Stimulated activated memory B cell treated with anti-CD40 and anti-IgM and Interleukin-4, amounts not matched to agents 10 μg/mL and 1 μg/mL and 100 μg/mL, for 72 hours (primary cell): ENCODE measurements at regions not wholly inside any gene's neighbourhood (a gene's known extent, or its start where the extent isn't known, plus 50 kb on each side); places are given as distances from the start of the nearest gene placed in this dataset.

Source experiments
- ATAC-seq: fragments of 150-1000 bp; cut with Tn5 transposase; 2 replicates; pipeline ENCODE4 v1.10.0; 2021
- H3K27ac Mint-ChIP-seq: one replicate; pipeline ENCODE4 v1.8.0; 2022; ENCODE audit warnings: mild to moderate bottlenecking, mixed read lengths
- H3K27me3 Mint-ChIP-seq: one replicate; pipeline ENCODE4 v1.8.0; 2022; ENCODE audit warnings: mixed read lengths
- H3K36me3 Mint-ChIP-seq: one replicate; pipeline ENCODE4 v1.8.0; 2022; ENCODE audit warnings: mixed read lengths
- H3K4me1 Mint-ChIP-seq: one replicate; pipeline ENCODE4 v1.8.0; 2022; ENCODE audit warnings: mixed read lengths
- H3K4me3 Mint-ChIP-seq: one replicate; pipeline ENCODE4 v1.8.0; 2022; ENCODE audit warnings: mild to moderate bottlenecking, moderate library complexity, mixed read lengths
- H3K9me3 Mint-ChIP-seq: one replicate; pipeline ENCODE4 v1.8.0; 2022; ENCODE audit warnings: mixed read lengths

DNA sequence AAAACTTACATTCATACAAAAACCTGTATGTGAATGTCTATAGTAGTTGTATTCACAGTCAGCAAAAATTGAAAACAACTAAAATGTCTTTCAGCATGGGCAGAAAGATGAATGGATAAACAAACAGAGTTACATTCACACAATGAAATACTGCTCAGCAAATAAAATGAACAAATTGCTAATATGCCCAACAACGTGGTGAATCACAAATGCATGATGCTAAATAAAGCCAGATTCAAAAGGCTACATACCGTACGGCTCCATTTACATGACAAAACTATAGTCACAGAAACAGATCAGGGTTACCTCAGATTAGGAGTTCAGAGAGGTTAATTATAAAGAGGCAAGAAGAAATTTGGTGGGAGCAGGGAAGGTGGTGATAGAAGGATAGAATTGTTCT lies 100.7 kb upstream of the KCTD3 start:
- Mint-ChIP-seq H3K9me3 (no peaks in the 10 kb centered on the region), H3K27me3 (no peaks in the 10 kb centered on the region), H3K36me3 (no peaks in the 10 kb centered on the region), H3K27ac (no peak overlapping the region), H3K4me1 (no peaks in the 10 kb centered on the region), H3K4me3 (no peak overlapping the region)
- no peak for ATAC-seq

DNA sequence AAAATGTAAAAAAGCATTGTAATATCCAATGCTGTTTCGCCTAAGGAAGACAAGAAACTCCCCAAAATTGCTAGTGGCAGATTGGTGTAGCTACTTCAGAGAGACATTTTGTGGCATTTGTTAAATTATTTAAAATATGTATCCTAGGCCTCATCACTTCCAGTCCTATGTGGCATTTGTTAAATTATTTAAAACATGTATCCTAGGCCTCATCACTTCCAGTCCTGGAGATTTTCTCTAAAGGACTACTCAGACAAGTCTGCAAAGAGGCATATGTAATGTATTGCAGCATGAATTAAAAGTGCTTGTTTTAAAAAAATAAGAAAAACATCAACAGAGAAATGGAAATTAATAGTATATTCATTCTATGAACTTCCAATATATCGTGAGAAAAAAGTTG lies 95.6 kb upstream of the KCTD3 start:
- no peaks in the 10 kb centered on the region for H3K4me1 Mint-ChIP-seq
- H3K4me3 Mint-ChIP-seq = no peak overlapping the region
- no peaks in the 10 kb centered on the region for H3K27me3 Mint-ChIP-seq
- H3K9me3 Mint-ChIP-seq = peaks cover 6% of the 10 kb centered on the region
- ATAC-seq = no peak
- H3K27ac Mint-ChIP-seq = no peak overlapping the region
- no peaks in the 10 kb centered on the region for H3K36me3 Mint-ChIP-seq

DNA sequence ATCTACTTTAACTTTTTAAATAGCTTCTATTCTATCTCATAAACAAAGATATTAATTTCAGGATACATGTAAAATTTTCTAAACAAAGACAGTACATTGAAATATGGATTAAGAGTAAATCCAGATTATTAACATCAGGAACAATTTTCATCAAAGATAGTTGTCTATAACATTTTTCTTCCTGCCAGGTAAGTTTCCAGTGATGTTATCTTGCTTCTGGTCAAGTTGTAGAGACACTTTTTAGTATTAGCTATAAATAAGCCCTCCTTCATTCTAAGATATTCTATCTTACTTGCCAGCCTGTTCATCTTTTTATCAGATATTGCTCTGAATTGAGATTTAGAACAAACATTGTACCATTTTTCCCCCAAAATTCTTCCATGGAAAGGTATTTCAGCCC lies 94.4 kb upstream of the KCTD3 start:
- Mint-ChIP-seq H3K9me3 (peaks cover 8% of the 10 kb centered on the region), H3K36me3 (no peaks in the 10 kb centered on the region), H3K4me3 (no peak overlapping the region), H3K27me3 (no peaks in the 10 kb centered on the region), H3K4me1 (no peaks in the 10 kb centered on the region), H3K27ac (no peak overlapping the region)
- no peak for ATAC-seq

DNA sequence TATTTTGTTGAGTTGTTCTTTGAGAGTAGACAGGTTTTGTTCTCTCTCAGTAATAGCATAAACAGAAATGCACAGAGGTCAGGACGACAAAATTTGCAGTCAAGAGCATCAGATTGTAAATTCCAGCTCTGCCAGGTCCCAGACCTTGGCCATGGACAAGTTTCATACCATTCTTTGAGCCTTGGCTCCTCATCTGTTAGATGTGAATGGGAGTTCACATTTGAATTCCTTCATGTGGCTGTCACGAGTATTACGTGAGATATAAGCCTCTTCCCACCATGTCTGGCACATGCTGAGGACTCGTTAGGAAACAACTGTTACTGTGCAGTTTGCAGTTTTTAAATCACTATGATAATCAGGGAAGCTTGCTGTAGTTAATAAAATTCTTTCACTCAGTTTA lies 93.2 kb upstream of the KCTD3 start:
- no peak for ATAC-seq
- peaks cover 14% of the 10 kb centered on the region for H3K9me3 Mint-ChIP-seq
- no peaks in the 10 kb centered on the region for H3K4me1 Mint-ChIP-seq
- H3K27me3 Mint-ChIP-seq = no peaks in the 10 kb centered on the region
- no peak overlapping the region for H3K4me3 Mint-ChIP-seq
- no peak overlapping the region for H3K27ac Mint-ChIP-seq
- no peaks in the 10 kb centered on the region for H3K36me3 Mint-ChIP-seq

DNA sequence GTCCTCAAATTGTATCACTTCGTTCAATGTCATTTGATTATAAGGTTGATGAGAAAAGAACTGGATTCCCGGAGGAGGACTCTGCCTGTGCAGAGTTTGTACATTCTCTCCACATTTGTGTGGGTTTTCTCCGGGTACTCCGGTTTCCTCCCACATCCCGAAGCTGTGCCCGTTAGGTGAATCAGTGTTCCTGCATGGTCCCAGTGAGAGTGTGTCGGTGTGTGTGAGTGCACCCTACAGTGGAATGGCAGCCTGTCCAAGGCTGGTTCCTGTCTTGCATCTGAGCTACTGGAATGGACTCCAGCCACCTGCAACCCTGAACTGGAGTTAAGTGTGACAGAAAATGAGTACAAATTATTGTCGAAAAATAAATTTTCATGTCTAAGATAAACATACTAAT lies 92.2 kb upstream of the KCTD3 start:
- Mint-ChIP-seq H3K4me3 (no peak overlapping the region), H3K36me3 (no peaks in the 10 kb centered on the region), H3K27ac (no peak overlapping the region), H3K9me3 (peaks cover 14% of the 10 kb centered on the region), H3K4me1 (no peaks in the 10 kb centered on the region), H3K27me3 (no peaks in the 10 kb centered on the region)
- no peak for ATAC-seq

DNA sequence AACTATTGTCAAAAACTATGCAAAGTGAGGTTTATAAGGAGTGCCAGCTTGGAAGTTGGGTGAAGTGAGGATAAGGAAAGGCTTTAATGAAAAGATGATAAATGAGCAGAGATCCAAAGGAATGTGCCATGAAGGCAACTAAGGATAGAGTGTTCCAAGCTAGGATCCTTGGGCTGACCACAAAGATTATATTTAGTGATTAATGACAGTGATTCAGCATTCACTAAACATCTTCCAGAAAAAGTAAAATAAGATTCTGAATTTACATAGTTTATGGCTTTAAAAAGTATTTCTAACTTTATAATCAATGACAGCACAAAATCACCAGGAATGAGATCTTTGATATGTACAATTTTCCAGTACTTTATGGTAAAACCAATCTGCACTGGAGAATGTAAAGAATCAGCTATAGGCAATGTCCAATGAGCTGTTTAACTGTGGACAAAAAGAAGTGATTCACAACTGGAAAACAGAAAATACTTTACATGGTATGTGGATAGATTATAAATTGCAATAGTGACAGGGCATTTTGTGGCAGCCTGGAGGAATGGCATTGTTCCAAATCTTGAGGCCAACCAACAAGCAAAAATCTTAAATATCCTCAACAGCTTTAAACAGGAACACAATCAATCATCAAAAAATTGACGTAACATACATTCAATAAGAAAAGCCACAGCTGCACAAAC lies 91.2 kb upstream of the KCTD3 start:
- Mint-ChIP-seq H3K36me3 (no peaks in the 10 kb centered on the region), H3K4me3 (no peak overlapping the region), H3K27ac (no peak overlapping the region), H3K9me3 (peaks cover 14% of the 10 kb centered on the region), H3K4me1 (no peaks in the 10 kb centered on the region), H3K27me3 (no peaks in the 10 kb centered on the region)
- no peak for ATAC-seq

DNA sequence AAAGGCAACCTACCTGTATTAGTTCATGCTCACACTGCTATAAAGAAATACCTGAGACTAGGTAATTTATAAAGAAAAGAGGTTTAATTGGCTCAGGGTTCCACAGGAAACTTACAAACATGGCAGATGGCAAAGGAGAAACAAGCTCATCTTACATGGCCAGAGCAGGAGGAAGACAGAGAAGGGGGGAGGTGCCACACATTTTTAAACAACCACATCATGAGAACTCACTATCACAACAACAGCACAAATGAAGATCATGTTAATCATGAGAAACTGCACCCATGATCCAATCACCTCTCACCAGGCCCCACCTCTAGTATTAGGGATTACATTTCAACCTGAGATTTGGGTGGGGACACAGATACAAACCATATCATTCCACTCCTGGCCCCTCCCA lies 90.6 kb upstream of the KCTD3 start:
- Mint-ChIP-seq H3K27ac (no peak overlapping the region), H3K9me3 (peaks cover 14% of the 10 kb centered on the region), H3K4me3 (no peak overlapping the region), H3K4me1 (no peaks in the 10 kb centered on the region), H3K36me3 (no peaks in the 10 kb centered on the region), H3K27me3 (no peaks in the 10 kb centered on the region)
- ATAC-seq = no peak

DNA sequence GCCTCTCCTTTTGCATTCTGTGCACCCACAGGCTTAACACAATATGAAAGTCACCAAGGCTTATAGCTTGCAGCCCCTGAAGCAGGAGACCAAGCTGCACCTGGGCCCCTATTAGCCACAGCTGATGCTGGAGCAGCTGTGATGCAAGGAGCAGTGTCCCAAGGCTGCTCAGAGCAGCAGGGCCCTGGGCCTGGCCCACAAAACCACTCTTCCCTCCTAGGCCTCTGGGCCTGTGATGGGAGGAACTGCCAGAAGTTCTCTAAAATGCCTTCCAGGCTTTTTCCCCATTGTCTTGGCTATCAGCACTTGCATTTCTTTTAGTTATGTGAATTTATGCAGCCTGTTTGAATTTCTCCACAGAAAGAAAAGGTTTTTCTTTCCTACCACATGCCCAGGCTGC lies 89.5 kb upstream of the KCTD3 start:
- Mint-ChIP-seq H3K4me3 (no peak overlapping the region), H3K9me3 (peaks cover 14% of the 10 kb centered on the region), H3K36me3 (no peaks in the 10 kb centered on the region)

DNA sequence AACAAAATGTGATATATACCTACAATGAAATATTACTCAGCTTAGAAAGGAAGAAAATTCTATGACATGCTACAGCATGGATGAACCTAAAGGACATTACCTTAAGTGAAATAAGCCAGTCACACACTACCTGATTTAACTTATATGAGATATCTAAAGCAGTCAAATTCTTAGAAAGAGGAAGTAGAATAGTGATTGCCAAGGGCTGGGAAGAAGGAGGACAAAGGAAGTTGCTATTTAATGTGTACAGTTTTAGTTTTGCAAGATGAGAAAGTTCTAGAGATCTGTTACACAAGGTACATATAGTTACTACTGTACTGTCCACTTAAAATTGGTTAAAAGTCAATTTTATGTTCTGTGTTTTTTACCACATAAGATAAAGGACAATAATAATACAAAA lies 87.5 kb upstream of the KCTD3 start:
- Mint-ChIP-seq H3K27me3 (no peaks in the 10 kb centered on the region), H3K4me1 (no peaks in the 10 kb centered on the region), H3K27ac (no peak overlapping the region), H3K9me3 (peaks cover 14% of the 10 kb centered on the region), H3K36me3 (no peaks in the 10 kb centered on the region), H3K4me3 (no peak overlapping the region)
- ATAC-seq = no peak

More for the DNA sequence above, 89.5 kb upstream of the KCTD3 start:
- no peaks in the 10 kb centered on the region for H3K4me1 Mint-ChIP-seq
- H3K27me3 Mint-ChIP-seq = no peaks in the 10 kb centered on the region
- ATAC-seq = no peak
- no peak overlapping the region for H3K27ac Mint-ChIP-seq

DNA sequence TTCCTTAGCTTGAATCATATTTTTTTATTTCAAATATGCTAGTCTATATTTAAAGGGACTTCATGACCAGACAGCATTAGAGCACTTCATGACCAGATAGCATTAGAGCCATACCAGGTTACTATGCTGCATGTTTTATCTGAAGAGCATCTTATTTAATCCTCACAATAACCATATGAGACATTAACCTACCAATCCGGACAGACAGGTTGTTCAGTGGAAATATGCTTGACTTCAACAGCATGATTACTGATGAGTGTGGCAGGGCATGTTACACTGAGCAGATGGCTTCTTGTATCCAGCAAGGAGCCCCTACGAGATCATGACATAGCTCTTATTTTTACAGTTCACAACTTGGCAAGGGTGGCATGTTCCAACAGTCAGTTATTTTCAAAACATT lies 85.0 kb upstream of the KCTD3 start:
- no peaks in the 10 kb centered on the region for H3K27me3 Mint-ChIP-seq
- no peaks in the 10 kb centered on the region for H3K4me1 Mint-ChIP-seq
- no peak overlapping the region for H3K4me3 Mint-ChIP-seq
- H3K36me3 Mint-ChIP-seq = no peaks in the 10 kb centered on the region
- H3K27ac Mint-ChIP-seq = no peak overlapping the region
- ATAC-seq = no peak
- peaks cover 6% of the 10 kb centered on the region for H3K9me3 Mint-ChIP-seq

DNA sequence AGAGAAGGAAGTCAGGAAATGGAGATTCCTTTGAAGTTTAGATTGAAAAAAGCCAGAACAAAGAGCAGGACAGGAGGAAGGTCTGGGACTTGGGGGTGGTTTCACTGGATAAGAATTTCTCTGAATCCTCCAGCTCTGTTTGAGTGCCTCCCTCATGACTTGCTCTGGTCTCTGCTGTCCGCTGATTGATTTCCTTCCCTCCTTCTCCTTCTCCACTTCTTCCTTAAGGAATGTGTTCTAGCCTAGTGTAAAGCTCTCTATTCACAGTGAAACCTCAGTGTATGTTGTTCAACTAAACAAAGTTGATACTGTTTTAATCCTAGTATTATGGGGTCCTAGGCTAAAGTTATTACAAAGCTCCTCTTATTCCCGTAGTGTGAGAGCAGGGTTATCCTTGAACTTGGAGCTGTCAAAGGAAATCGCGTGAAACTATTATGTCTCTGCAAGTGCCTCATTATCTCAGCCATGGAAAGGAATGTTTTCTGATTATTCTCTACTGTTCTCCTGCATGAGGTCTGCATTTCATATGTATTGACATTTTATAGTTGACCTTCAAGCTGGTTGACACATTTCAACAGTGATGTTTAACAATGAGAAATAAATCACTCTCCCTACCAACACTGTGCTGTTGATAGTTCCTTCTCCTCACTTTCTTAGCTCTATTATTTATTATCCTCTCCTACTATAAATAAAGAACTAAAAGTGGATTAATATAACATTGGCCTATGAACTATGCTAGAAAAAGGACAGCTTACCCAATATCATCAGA lies 82.7 kb upstream of the KCTD3 start:
- H3K4me3 Mint-ChIP-seq = no peak overlapping the region
- H3K36me3 Mint-ChIP-seq = no peaks in the 10 kb centered on the region
- no peaks in the 10 kb centered on the region for H3K9me3 Mint-ChIP-seq
- H3K27me3 Mint-ChIP-seq = no peaks in the 10 kb centered on the region
- ATAC-seq = no peak
- no peaks in the 10 kb centered on the region for H3K4me1 Mint-ChIP-seq
- no peak overlapping the region for H3K27ac Mint-ChIP-seq

DNA sequence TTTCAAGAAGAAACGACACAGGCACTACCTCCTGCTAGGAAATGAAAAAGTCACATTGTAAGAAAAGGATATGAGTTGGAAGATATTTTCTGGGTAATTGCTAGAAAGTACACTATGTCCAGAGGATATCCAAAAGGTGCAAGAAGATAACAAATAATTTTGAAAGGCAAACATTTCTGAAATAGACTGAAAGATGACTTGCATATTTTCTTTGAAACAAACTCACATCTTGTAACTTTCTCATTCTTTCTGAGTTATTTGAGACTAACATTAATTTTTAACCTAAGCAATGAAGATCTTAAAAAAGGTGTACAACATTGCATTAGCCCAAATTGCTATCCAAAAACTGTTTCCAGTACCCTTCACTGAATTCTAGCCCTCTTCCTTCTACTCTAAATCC lies 79.6 kb upstream of the KCTD3 start:
- H3K4me3 Mint-ChIP-seq = no peak overlapping the region
- ATAC-seq = no peak
- no peak overlapping the region for H3K27ac Mint-ChIP-seq
- H3K27me3 Mint-ChIP-seq = no peaks in the 10 kb centered on the region
- peaks cover 3% of the 10 kb centered on the region for H3K9me3 Mint-ChIP-seq
- no peaks in the 10 kb centered on the region for H3K36me3 Mint-ChIP-seq
- no peaks in the 10 kb centered on the region for H3K4me1 Mint-ChIP-seq

DNA sequence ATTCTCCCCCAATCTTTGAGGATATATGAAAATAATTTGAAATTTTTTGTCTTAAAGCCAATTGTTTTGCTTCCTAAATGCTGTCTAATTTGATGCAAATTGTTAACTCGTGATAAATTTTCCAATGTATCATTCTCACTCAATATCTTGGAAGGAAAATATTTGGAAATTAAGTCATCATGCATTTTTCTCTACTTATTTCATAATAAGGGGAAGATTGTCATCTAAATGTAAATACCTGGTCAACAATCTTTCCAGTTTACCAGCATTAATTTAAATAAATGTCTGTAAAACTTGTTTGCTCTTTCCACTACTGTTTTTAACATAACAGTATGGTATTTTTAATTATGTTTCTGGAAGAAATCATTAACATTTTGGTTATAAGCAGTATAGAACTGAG lies 78.3 kb upstream of the KCTD3 start:
- Mint-ChIP-seq H3K27me3 (no peaks in the 10 kb centered on the region), H3K27ac (no peak overlapping the region), H3K9me3 (peaks cover 6% of the 10 kb centered on the region), H3K36me3 (no peaks in the 10 kb centered on the region), H3K4me3 (no peak overlapping the region), H3K4me1 (no peaks in the 10 kb centered on the region)
- no peak for ATAC-seq

DNA sequence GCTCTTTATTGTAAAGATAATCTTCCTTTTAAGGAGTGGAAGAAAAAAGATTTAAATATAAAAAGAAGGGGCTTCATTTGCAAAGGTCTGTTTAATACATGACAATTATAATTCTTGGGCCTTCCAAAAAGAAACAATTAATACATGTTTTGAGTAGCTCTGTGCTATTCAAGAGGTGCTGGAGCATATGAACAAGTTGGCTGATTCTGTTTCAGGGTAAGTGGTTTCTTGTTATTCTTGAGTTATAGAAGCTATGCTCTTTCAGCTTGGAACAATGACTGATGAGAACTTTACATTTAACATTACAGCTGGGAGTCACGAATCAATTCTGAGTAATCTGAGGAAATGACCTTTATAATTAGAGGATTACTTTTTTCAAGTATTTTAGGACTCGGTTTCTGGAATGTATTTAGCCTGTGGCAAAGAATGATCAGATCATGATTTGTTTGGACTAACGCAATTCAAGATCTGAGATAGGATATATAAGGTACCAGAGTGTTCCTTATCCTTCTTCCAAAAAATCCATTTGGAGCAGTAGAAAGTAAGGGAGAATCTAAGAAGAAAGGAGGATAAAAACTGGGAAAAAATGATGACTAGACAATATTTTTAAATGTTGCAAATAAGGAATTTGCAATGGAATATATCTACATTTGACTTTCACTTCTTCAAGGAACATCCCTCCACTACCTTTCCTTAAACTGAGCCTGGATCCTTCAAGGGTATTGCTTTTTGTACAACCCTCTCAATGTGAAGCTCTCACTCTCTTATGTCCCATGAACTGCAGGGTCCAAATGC lies 77.1 kb upstream of the KCTD3 start:
- Mint-ChIP-seq H3K36me3 (no peaks in the 10 kb centered on the region), H3K9me3 (peaks cover 6% of the 10 kb centered on the region), H3K4me3 (no peak overlapping the region), H3K27ac (no peak overlapping the region), H3K4me1 (no peaks in the 10 kb centered on the region), H3K27me3 (no peaks in the 10 kb centered on the region)
- no peak for ATAC-seq

DNA sequence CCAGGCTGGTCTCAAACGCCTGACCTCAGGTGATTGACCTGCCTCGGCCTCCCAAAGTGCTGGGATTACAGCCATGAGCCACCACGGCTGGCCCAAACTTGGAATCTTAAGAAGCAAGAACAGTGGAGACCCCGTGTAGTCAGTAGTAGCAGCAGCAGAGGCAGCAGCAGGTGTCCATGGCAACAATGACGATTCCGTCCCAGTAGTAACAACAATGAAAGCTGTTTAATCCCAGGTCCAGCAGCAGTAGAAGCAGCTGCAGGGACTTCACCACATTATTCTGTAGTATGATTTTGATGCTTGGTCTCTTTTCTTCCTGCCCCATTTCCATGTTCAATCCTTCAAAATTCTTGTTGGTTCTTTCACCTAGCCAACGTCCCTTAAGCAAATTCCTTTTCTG lies 69.6 kb upstream of the KCTD3 start:
- Mint-ChIP-seq H3K27ac (no peak overlapping the region), H3K27me3 (peaks cover 8% of the 10 kb centered on the region), H3K36me3 (no peaks in the 10 kb centered on the region), H3K9me3 (peaks cover 3% of the 10 kb centered on the region), H3K4me3 (no peak overlapping the region), H3K4me1 (no peaks in the 10 kb centered on the region)
- no peak for ATAC-seq

DNA sequence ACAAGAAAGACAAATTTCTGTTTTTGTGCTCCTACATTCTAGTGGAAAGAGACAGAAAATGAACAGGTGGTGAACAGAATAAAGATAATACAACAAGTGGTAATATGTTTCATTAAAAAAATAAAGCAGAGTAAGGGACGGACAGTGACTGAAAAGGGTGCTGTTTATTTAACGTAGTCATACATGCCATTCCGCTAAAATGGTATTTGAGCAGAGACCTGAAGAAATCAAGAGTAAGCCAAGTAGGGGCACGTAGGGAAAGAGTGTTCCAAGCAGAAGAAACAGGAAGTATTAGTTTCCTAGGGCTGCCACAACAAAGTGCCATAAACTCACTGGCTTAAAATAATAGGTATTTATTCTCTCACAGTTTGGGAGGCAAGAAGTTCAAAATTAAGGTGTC lies 65.6 kb upstream of the KCTD3 start:
- no peaks in the 10 kb centered on the region for H3K4me1 Mint-ChIP-seq
- no peak for ATAC-seq
- H3K27me3 Mint-ChIP-seq = peaks cover 9% of the 10 kb centered on the region
- H3K36me3 Mint-ChIP-seq = no peaks in the 10 kb centered on the region
- no peaks in the 10 kb centered on the region for H3K9me3 Mint-ChIP-seq
- no peak overlapping the region for H3K27ac Mint-ChIP-seq
- H3K4me3 Mint-ChIP-seq = no peak overlapping the region
